Natural killer cell (primary cell): ENCODE measurements at regions not wholly inside any gene's neighbourhood (a gene's known extent, or its start where the extent isn't known, plus 50 kb on each side); places are given as distances from the start of the nearest gene placed in this dataset.

Experiments used
- ATAC-seq, 3 donors: fragments of 150-1000 bp in 2 of 3; fragments of 200-7000 bp in 1 of 3; cut with Tn5 transposase; 1 replicate in 1 of 3; 2 replicates in 2 of 3; pipeline ENCODE4 v1.10.0; 2021; ENCODE audit warnings: mild to moderate bottlenecking in 2 of 3, moderate library complexity in 2 of 3
- DNase-seq, 2 donors: peaks; one replicate each; pipeline versions ENCODE4 v3.0.0 to v3.0.0-alpha.2; 2013 to 2021; ENCODE audit warnings: mixed read lengths in 1 of 2
- H3K27ac ChIP-seq: one replicate; pipeline ENCODE4 v1.5.1; 2013; ENCODE audit warnings: mild to moderate bottlenecking, low read length
- H3K27me3 ChIP-seq: one replicate; pipeline ENCODE4 v1.6.1; 2013; ENCODE audit warnings: low read length; ENCODE audit not compliant: control insufficient read depth, insufficient read depth
- H3K36me3 ChIP-seq: one replicate; pipeline ENCODE4 v1.6.1; 2013; ENCODE audit warnings: low read length; ENCODE audit not compliant: control insufficient read depth, insufficient read depth
- H3K4me1 ChIP-seq: one replicate; pipeline ENCODE4 v1.6.1; 2013; ENCODE audit warnings: low read length; ENCODE audit not compliant: control insufficient read depth, insufficient read depth
- H3K4me3 ChIP-seq: one replicate; pipeline ENCODE4 v1.5.1; 2013; ENCODE audit warnings: low read length
- H3K9me3 ChIP-seq: one replicate; pipeline ENCODE4 v1.6.1; 2013; ENCODE audit warnings: low read length; ENCODE audit not compliant: control insufficient read depth, insufficient read depth
- H3K27ac Mint-ChIP-seq, 2 donors: one replicate each; pipeline ENCODE4 v1.8.0; 2022; ENCODE audit warnings: mild to moderate bottlenecking in 2 of 2, mixed read lengths in 2 of 2, moderate library complexity in 1 of 2
- H3K27me3 Mint-ChIP-seq, 2 donors: one replicate each; pipeline ENCODE4 v1.8.0; 2022; ENCODE audit warnings: low read depth in 2 of 2, mixed read lengths in 2 of 2
- H3K36me3 Mint-ChIP-seq: one replicate; pipeline ENCODE4 v1.8.0; 2022; ENCODE audit warnings: mixed read lengths
- H3K4me1 Mint-ChIP-seq, 2 donors: one replicate each; pipeline ENCODE4 v1.8.0; 2022; ENCODE audit warnings: mixed read lengths in 2 of 2
- H3K4me3 Mint-ChIP-seq: one replicate; pipeline ENCODE4 v1.8.0; 2022; ENCODE audit warnings: mild to moderate bottlenecking, moderate library complexity, mixed read lengths
- H3K9me3 Mint-ChIP-seq, 2 donors: one replicate each; pipeline ENCODE4 v1.8.0; 2022; ENCODE audit warnings: mixed read lengths in 2 of 2
- WGBS: methylation state at CpG from one replicate; pipeline ENCODE4 v1.1.7; 2013; ENCODE audit warnings: missing lambda C conversion rate; ENCODE audit not compliant: insufficient coverage; 5-methylcytosine and 5-hydroxymethylcytosine counted together
- intact Hi-C: fragments of 100-400 bp; cut with micrococcal nuclease; formaldehyde crosslinking; loops from one replicate; pipeline ENCODE4 v1.14.2; 2022
- TF ChIP-seq, protein P1 (sequence below): fragments of 200-600 bp; IDR thresholded peaks from one replicate; pipeline ENCODE4 v1.8.0; 2022; ENCODE audit warnings: antibody characterized with exemption

DNA sequence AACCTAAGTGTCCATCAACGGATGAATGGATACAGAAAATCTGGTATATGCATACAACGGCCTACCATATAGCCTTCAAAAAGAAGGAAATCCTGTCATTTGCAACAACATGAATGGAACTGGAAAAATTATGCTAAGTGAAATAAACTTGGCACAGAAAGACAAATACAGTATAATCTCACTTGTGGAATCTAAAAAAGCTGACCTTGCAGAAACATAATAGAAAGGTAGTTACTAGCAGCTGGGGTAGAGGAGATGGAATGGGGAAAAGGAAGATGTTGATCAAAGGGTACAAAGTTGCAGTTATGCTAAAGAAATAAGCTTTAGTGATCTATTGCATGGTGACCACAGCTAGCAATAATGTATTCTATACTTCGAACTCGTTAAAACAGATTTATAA is 444.1 kb downstream of the OCA2 start:
- Histone ChIP-seq H3K4me1 (no peaks in the 10 kb centered on the region), H3K27ac (no peak overlapping the region), H3K36me3 (no peaks in the 10 kb centered on the region), H3K27me3 (no peaks in the 10 kb centered on the region), H3K9me3 (no peaks in the 10 kb centered on the region), H3K4me3 (no peak overlapping the region)
- intact Hi-C loops: no loop called here
- H3K9me3 Mint-ChIP-seq: peaks cover 6 to 9% of the 10 kb centered on the region in 2 donors
- no peaks in the 10 kb centered on the region for H3K36me3 Mint-ChIP-seq
- no peak overlapping the region for H3K4me3 Mint-ChIP-seq
- no peak for ATAC-seq
- no peak overlapping the region for H3K27ac Mint-ChIP-seq
- no peaks in the 10 kb centered on the region for H3K27me3 Mint-ChIP-seq
- H3K4me1 Mint-ChIP-seq: no peaks in the 10 kb centered on the region
- TF ChIP-seq, protein P1, sequence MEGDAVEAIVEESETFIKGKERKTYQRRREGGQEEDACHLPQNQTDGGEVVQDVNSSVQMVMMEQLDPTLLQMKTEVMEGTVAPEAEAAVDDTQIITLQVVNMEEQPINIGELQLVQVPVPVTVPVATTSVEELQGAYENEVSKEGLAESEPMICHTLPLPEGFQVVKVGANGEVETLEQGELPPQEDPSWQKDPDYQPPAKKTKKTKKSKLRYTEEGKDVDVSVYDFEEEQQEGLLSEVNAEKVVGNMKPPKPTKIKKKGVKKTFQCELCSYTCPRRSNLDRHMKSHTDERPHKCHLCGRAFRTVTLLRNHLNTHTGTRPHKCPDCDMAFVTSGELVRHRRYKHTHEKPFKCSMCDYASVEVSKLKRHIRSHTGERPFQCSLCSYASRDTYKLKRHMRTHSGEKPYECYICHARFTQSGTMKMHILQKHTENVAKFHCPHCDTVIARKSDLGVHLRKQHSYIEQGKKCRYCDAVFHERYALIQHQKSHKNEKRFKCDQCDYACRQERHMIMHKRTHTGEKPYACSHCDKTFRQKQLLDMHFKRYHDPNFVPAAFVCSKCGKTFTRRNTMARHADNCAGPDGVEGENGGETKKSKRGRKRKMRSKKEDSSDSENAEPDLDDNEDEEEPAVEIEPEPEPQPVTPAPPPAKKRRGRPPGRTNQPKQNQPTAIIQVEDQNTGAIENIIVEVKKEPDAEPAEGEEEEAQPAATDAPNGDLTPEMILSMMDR: no peak
- WGBS: 50% methylated on average over 1 of the region's 4 CpGs
- no peak for DNase-seq

DNA sequence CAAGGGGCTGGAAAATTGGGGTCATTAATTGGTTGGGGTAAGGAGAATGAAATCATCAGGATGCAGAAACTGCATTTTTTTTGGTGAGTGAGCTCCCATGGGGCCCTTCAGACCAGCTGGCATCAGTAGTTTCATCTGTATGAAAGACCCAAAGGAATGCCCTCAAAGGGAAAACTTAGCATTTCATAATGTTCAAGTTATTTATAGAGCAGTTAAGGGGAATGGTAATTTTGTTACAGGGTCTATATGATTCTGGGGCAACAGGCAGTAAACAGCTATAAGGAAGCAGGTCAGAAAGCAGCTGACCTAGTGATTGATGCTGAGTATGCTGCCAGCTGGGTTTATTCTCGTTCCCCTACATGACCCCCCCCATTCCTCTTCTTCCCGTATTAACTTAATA is 448.9 kb downstream of the OCA2 start:
- no peaks in the 10 kb centered on the region for H3K27me3 Mint-ChIP-seq
- intact Hi-C loops: no loop called here
- TF ChIP-seq, protein P1: no peak
- H3K36me3 Mint-ChIP-seq: no peaks in the 10 kb centered on the region
- DNase-seq (no peak), ATAC-seq (no peak)
- H3K4me3 Mint-ChIP-seq: no peak overlapping the region
- no peaks in the 10 kb centered on the region for H3K4me1 Mint-ChIP-seq
- no peak overlapping the region for H3K27ac Mint-ChIP-seq
- no peak overlapping the region for H3K27ac ChIP-seq
- H3K27me3 ChIP-seq: no peaks in the 10 kb centered on the region
- H3K4me3 ChIP-seq: no peak overlapping the region
- H3K9me3 Mint-ChIP-seq: peaks cover 2 to 4% of the 10 kb centered on the region in 2 donors
- no peaks in the 10 kb centered on the region for H3K4me1 ChIP-seq
- peaks cover 5% of the 10 kb centered on the region for H3K9me3 ChIP-seq
- no peaks in the 10 kb centered on the region for H3K36me3 ChIP-seq
- 40% methylated on average over 1 of the region's 2 CpGs for WGBS

DNA sequence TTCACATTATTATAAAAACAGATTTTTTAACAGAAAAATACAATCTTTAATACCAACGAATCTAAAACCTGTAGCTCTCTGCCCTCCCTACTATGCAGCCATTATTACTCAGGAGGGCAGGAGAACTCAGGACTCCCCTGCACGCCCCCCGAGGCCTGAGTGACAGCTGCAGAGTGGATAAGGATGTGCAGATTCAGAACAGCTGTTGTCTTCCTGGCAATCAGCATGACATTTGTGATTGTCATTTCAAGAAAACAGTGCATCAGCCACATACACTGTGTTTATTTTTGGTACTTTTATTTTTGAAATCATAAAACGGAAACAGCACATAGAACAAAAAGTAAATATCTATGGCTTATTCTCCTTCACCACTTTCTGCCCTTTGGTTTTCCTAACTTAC is 450.8 kb downstream of the OCA2 start:
- H3K27me3 ChIP-seq: no peaks in the 10 kb centered on the region
- peaks cover 5% of the 10 kb centered on the region for H3K9me3 ChIP-seq
- Mint-ChIP-seq H3K4me1 (no peaks in the 10 kb centered on the region), H3K27ac (no peak overlapping the region), H3K4me3 (no peak overlapping the region), H3K27me3 (no peaks in the 10 kb centered on the region), H3K36me3 (no peaks in the 10 kb centered on the region), H3K9me3 (peaks cover 4 to 7% of the 10 kb centered on the region in 2 donors)
- ATAC-seq (no peak), DNase-seq (no peak)
- TF ChIP-seq, protein P1: no peak
- intact Hi-C loops: no loop called here
- WGBS: 90% methylated on average over 4 of the region's 4 CpGs
- H3K27ac ChIP-seq: no peak overlapping the region
- no peaks in the 10 kb centered on the region for H3K4me1 ChIP-seq
- no peaks in the 10 kb centered on the region for H3K36me3 ChIP-seq
- H3K4me3 ChIP-seq: no peak overlapping the region

DNA sequence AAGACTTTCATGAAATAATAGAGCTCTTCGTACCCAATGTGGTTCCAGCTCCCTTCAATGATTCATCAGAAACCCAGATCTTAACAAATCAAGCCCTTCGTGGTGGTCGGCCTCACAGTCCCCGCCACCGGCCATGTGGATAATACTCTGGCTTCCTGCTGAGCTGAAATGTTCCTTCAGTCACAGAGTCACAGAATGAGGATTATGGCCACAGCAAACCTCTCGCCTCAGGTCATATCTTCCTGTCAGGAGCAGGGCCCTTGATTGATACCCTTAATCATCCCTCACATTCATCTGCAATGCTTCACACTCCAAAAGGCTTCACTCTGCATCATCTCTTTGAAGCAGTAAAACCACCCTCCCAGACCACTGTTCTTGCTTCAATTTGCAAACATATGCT is 452.6 kb downstream of the OCA2 start:
- Histone ChIP-seq H3K9me3 (peaks cover 5% of the 10 kb centered on the region), H3K27me3 (no peaks in the 10 kb centered on the region), H3K36me3 (no peaks in the 10 kb centered on the region), H3K27ac (no peak overlapping the region), H3K4me1 (no peaks in the 10 kb centered on the region), H3K4me3 (no peak overlapping the region)
- Mint-ChIP-seq H3K9me3 (peaks cover 14 to 17% of the 10 kb centered on the region in 2 donors), H3K36me3 (peaks cover 14% of the 10 kb centered on the region), H3K27me3 (no peaks in the 10 kb centered on the region), H3K4me3 (no peak overlapping the region), H3K4me1 (no peaks in the 10 kb centered on the region), H3K27ac (no peak overlapping the region)
- WGBS: 89% methylated on average over 6 of the region's 6 CpGs
- DNase-seq (no peak), ATAC-seq (no peak)
- TF ChIP-seq, protein P1: no peak
- intact Hi-C loops: no loop called here
